IMR-90 (cell line): ENCODE measurements at regions not wholly inside any gene's neighbourhood (a gene's known extent, or its start where the extent isn't known, plus 50 kb on each side); places are given as distances from the start of the nearest gene placed in this dataset.

Experiments used
- ATAC-seq: fragments of 200-7000 bp; cut with Tn5 transposase; 2 replicates; pipeline ENCODE4 v1.9.1; 2020; ENCODE audit warnings: low read depth, mild to moderate bottlenecking, moderate library complexity
- BruUV-seq: library from RNA; stranded (reverse); fragments of 400-500 nt; replicated peaks from 2 replicates; lab custom pipeline; 2021; lab: Mats Ljungman, UMichigan
- CTCF ChIA-PET: fragments of 300-600 bp; formaldehyde crosslinking; extraction: SDS; loops from one replicate; lab custom pipeline; 2021; ENCODE audit warnings: antibody characterized with exemption; lab: Yijun Ruan, JAX
- POLR2A ChIA-PET: fragments of 300-600 bp; sonication (Branson Sonifier 250); formaldehyde crosslinking; loops from one replicate; lab custom pipeline; 2022; ENCODE audit warnings: antibody characterized with exemption; ENCODE audit not compliant: unreplicated experiment; lab: Charles Lee
- DNase-seq: peaks from one replicate; pipeline ENCODE4 v3.0.0; 2013
- H2AFZ ChIP-seq: replicated peaks from 2 replicates; pipeline ENCODE3; 2013; ENCODE audit warnings: low read length, mild to moderate bottlenecking; ENCODE audit not compliant: poor library complexity
- H2AK5ac ChIP-seq: 2 replicates; pipeline ENCODE4 v1.6.1; 2013; ENCODE audit warnings: low read depth, low read length, inconsistent platforms
- H2AK9ac ChIP-seq: replicated peaks from 2 replicates; pipeline ENCODE3; 2013; ENCODE audit warnings: mild to moderate bottlenecking, low read depth, low read length, moderate library complexity; ENCODE audit not compliant: poor library complexity
- H2BK120ac ChIP-seq: 2 replicates; pipeline ENCODE4 v1.6.1; 2013; ENCODE audit warnings: low read depth, low read length, inconsistent platforms
- H2BK15ac ChIP-seq: 3 replicates; pipeline ENCODE4 v1.6.1; 2013; ENCODE audit warnings: low read depth, low read length, inconsistent platforms
- H2BK20ac ChIP-seq: 2 replicates; pipeline ENCODE4 v1.6.1; 2013; ENCODE audit warnings: low read depth, mild to moderate bottlenecking, inconsistent platforms, low read length, moderate library complexity
- H2BK5ac ChIP-seq: 2 replicates; pipeline ENCODE4 v1.6.1; 2013; ENCODE audit warnings: mild to moderate bottlenecking, low read depth, low read length, inconsistent platforms; ENCODE audit not compliant: poor library complexity, severe bottlenecking
- H3K14ac ChIP-seq: replicated peaks from 2 replicates; pipeline ENCODE4 v1.6.1; 2013; ENCODE audit warnings: low read depth, low read length, inconsistent platforms
- H3K18ac ChIP-seq: 2 replicates; pipeline ENCODE4 v1.6.1; 2013; ENCODE audit warnings: low read depth, low read length, control low read depth
- H3K23ac ChIP-seq: 2 replicates; pipeline ENCODE4 v1.6.1; 2013; ENCODE audit warnings: low read depth, low read length, inconsistent platforms
- H3K27ac ChIP-seq: 2 replicates; pipeline ENCODE4 v1.5.1; 2013; ENCODE audit warnings: mild to moderate bottlenecking, control low read depth, low read length; ENCODE audit not compliant: insufficient read depth
- H3K27me3 ChIP-seq: 2 replicates; pipeline ENCODE4 v1.6.1; 2013; ENCODE audit warnings: low read length; ENCODE audit not compliant: control insufficient read depth, insufficient read depth
- H3K36me3 ChIP-seq: 2 replicates; pipeline ENCODE4 v1.6.1; 2013; ENCODE audit warnings: low read length, mixed read lengths; ENCODE audit not compliant: control insufficient read depth, insufficient read depth
- H3K4ac ChIP-seq: 2 replicates; pipeline ENCODE4 v1.6.1; 2013; ENCODE audit warnings: low read depth, low read length, inconsistent platforms
- H3K4me1 ChIP-seq: 2 replicates; pipeline ENCODE4 v1.6.1; 2013; ENCODE audit warnings: low read length, mixed read lengths; ENCODE audit not compliant: control insufficient read depth, insufficient read depth
- H3K4me2 ChIP-seq: 2 replicates; pipeline ENCODE4 v1.6.1; 2013; ENCODE audit warnings: low read depth, mild to moderate bottlenecking, control low read depth, low read length, moderate library complexity
- H3K4me3 ChIP-seq: 2 replicates; pipeline ENCODE4 v1.5.1; 2013; ENCODE audit warnings: low read depth, mild to moderate bottlenecking, control low read depth, low read length, moderate library complexity; ENCODE audit not compliant: insufficient read depth
- H3K56ac ChIP-seq: 2 replicates; pipeline ENCODE4 v1.6.1; 2013; ENCODE audit warnings: low read length, inconsistent platforms; ENCODE audit not compliant: insufficient read depth; ENCODE audit errors: extremely low read depth
- H3K79me1 ChIP-seq, 2 experiments: 2 replicates each; pipeline ENCODE4 v1.6.1; 2013; ENCODE audit warnings: low read length in 2 of 2, inconsistent platforms in 1 of 2, low read depth in 1 of 2
- H3K9ac ChIP-seq: 2 replicates; pipeline ENCODE4 v1.6.1; 2013; ENCODE audit warnings: low read depth, low read length, control low read depth
- H3K9me1 ChIP-seq: 2 replicates; pipeline ENCODE4 v1.6.1; 2013; ENCODE audit warnings: low read length, inconsistent platforms; ENCODE audit not compliant: insufficient read depth
- H3K9me3 ChIP-seq: 2 replicates; pipeline ENCODE4 v1.6.1; 2013; ENCODE audit warnings: low read length; ENCODE audit not compliant: control insufficient read depth, insufficient read depth
- H4K20me1 ChIP-seq: 2 replicates; pipeline ENCODE4 v1.6.1; 2013; ENCODE audit warnings: low read length, inconsistent platforms; ENCODE audit not compliant: insufficient read depth
- H4K5ac ChIP-seq: 2 replicates; pipeline ENCODE4 v1.6.1; 2013; ENCODE audit warnings: mild to moderate bottlenecking, low read depth, low read length, control low read depth
- H4K8ac ChIP-seq, 2 experiments: 2 replicates each; pipeline ENCODE4 v1.6.1; 2013; ENCODE audit warnings: low read depth in 2 of 2, low read length in 2 of 2, control low read depth in 1 of 2, inconsistent platforms in 1 of 2
- H4K91ac ChIP-seq: 2 replicates; pipeline ENCODE4 v1.6.1; 2013; ENCODE audit warnings: low read depth, low read length, inconsistent platforms; ENCODE audit not compliant: insufficient read depth
- BHLHE40 ChIP-seq: fragments of 150-350 bp; IDR thresholded peaks from 2 replicates; pipeline ENCODE4 v1.6.1; 2016; ENCODE audit warnings: mild to moderate bottlenecking, low read depth, low read length
- FOS ChIP-seq: fragments of 150-350 bp; IDR thresholded peaks from 2 replicates; pipeline ENCODE4 v1.6.1; 2016; ENCODE audit warnings: low read depth, low read length
- MAZ ChIP-seq: IDR thresholded peaks from 2 replicates; pipeline ENCODE4 v1.6.1; 2012; ENCODE audit warnings: low read depth, mild to moderate bottlenecking, low read length, improper control_type of control experiment, moderate library complexity, borderline replicate concordance
- NFE2L2 ChIP-seq: fragments of 150-350 bp; IDR thresholded peaks from 2 replicates; pipeline ENCODE4 v1.6.1; 2016; ENCODE audit warnings: low read depth, mild to moderate bottlenecking, low read length
- POLR2A ChIP-seq: IDR thresholded peaks from 2 replicates; pipeline ENCODE4 v1.6.1; 2012; ENCODE audit warnings: mild to moderate bottlenecking, low read depth, low read length
- RFX5 ChIP-seq: IDR thresholded peaks from 2 replicates; pipeline ENCODE4 v1.8.0; 2012; ENCODE audit warnings: low read depth, mild to moderate bottlenecking, low read length, moderate library complexity
- SMC3 ChIP-seq: fragments of 150-350 bp; IDR thresholded peaks from 2 replicates; pipeline ENCODE4 v1.6.1; 2016; ENCODE audit warnings: low read depth, mild to moderate bottlenecking, antibody characterized with exemption, low read length, moderate library complexity
- WGBS, 2 experiments: methylation state at CpG; one replicate each; pipeline versions ENCODE4 v1.1.5 to v1.1.7; 2013; ENCODE audit warnings: missing lambda C conversion rate in 2 of 2; ENCODE audit not compliant: insufficient read length in 1 of 2; ENCODE audit errors: extremely low coverage in 2 of 2; 5-methylcytosine and 5-hydroxymethylcytosine counted together
- dilution Hi-C: fragments of 300-500 bp; cut with HindIII; formaldehyde crosslinking; loops from one replicate; pipeline ENCODE4 v1.14.3; 2018; ENCODE audit warnings: low sequenced_read_pairs; ENCODE audit not compliant: unreplicated experiment
- in situ Hi-C: fragments of 300-500 bp; cut with MboI; formaldehyde crosslinking; loops from 3 replicates; pipeline ENCODE4 v1.14.3; 2019; ENCODE audit warnings: low sequenced_read_pairs, inconsistent platforms, mixed read lengths
- intact Hi-C: fragments of 100-400 bp; cut with micrococcal nuclease; formaldehyde crosslinking; loops from 2 replicates; pipeline ENCODE4 v1.10.0; 2022
- TF ChIP-seq, protein P1 (sequence below): fragments of 150-350 bp; IDR thresholded peaks from 2 replicates; pipeline ENCODE4 v1.6.1; 2016; ENCODE audit warnings: low read depth, mild to moderate bottlenecking, low read length, moderate library complexity, borderline replicate concordance
- TF ChIP-seq, protein P2 (sequence below): conservative IDR thresholded peaks from 2 replicates; pipeline ENCODE4 v1.5.1; 2012; ENCODE audit warnings: mild to moderate bottlenecking, low read depth, low read length, improper control_type of control experiment

DNA sequence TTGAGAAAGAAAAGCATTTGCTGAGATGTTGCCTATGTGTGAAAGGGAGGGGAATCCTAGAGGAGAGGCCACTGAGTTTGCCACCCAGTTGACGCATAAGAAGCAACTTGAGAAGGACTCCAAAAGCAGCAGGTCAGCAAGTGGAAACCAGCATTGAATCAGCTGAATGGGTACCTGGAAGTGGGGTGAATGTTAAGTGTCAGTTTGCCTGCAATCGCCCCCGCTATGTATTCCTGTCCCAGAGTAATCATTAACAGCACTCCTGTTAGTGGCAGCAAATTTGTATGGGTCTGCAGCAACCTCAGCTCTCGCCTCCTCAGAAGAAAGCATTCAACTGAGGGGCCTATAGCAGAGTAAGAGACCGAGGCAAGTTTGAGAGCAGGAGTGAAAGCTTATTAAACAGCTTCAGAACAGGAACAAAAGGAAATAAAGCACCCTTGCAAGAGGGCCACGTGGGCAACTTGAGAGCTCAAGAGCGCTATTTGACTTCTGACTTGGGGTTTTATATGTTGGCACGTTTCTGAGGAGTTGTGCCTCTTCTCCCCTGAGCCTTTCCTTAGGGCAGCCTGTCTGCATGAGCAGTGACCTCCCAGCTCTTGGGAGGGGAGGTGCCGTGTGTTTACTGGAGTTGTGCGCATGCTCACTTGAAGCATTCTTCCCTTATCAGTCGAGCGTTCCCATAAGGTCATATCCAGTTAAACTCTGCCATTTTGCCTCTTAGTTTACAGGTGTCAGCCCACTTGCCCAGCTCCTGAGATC is 122.6 kb upstream of the PHACTR1 start:
- CTCF ChIA-PET, result no interaction called here
- H3K27me3 ChIP-seq, result no peaks in the 10 kb centered on the region
- no peaks in the 10 kb centered on the region for H3K9me1 ChIP-seq
- no peak overlapping the region for H3K4me3 ChIP-seq
- H3K79me1 ChIP-seq, result no peaks in the 10 kb centered on the region
- no peak overlapping the region for H2BK5ac ChIP-seq
- no peak overlapping the region for H3K4me2 ChIP-seq
- TF ChIP-seq, protein P1, sequence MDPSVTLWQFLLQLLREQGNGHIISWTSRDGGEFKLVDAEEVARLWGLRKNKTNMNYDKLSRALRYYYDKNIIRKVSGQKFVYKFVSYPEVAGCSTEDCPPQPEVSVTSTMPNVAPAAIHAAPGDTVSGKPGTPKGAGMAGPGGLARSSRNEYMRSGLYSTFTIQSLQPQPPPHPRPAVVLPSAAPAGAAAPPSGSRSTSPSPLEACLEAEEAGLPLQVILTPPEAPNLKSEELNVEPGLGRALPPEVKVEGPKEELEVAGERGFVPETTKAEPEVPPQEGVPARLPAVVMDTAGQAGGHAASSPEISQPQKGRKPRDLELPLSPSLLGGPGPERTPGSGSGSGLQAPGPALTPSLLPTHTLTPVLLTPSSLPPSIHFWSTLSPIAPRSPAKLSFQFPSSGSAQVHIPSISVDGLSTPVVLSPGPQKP, result no peak
- TF ChIP-seq, protein P2, sequence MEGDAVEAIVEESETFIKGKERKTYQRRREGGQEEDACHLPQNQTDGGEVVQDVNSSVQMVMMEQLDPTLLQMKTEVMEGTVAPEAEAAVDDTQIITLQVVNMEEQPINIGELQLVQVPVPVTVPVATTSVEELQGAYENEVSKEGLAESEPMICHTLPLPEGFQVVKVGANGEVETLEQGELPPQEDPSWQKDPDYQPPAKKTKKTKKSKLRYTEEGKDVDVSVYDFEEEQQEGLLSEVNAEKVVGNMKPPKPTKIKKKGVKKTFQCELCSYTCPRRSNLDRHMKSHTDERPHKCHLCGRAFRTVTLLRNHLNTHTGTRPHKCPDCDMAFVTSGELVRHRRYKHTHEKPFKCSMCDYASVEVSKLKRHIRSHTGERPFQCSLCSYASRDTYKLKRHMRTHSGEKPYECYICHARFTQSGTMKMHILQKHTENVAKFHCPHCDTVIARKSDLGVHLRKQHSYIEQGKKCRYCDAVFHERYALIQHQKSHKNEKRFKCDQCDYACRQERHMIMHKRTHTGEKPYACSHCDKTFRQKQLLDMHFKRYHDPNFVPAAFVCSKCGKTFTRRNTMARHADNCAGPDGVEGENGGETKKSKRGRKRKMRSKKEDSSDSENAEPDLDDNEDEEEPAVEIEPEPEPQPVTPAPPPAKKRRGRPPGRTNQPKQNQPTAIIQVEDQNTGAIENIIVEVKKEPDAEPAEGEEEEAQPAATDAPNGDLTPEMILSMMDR, result no peak
- no peak for TF ChIP-seq SMC3
- no peak for TF ChIP-seq RFX5
- no peak for TF ChIP-seq NFE2L2
- TF ChIP-seq MAZ, result no peak
- TF ChIP-seq POLR2A, result no peak
- no peak for TF ChIP-seq BHLHE40
- TF ChIP-seq FOS, result no peak
- H4K8ac ChIP-seq, result no peak overlapping the region
- no peak overlapping the region for H4K5ac ChIP-seq
- no peak overlapping the region for H3K23ac ChIP-seq
- no peaks in the 10 kb centered on the region for H3K9me3 ChIP-seq
- no peak overlapping the region for H3K56ac ChIP-seq
- H3K4ac ChIP-seq, result 0 out of 2 replicates have a peak overlapping the region, but pooled peaks have one; percentile 39
- POLR2A ChIA-PET, result no interaction called here
- no peaks in the 10 kb centered on the region for H4K20me1 ChIP-seq
- H2AK5ac ChIP-seq, result no peak overlapping the region
- no peak overlapping the region for H3K14ac ChIP-seq
- no peak overlapping the region; the same call in 1 of the 2 replicates for H3K18ac ChIP-seq
- in situ Hi-C loops, result loop anchor here (10.0 kb wide), 1 partner anchor 939 kb away; no protein-coding TSS in a partner anchor
- no peak overlapping the region for H2AFZ ChIP-seq
- ATAC-seq (no peak), DNase-seq (no peak)
- no peak overlapping the region for H2BK120ac ChIP-seq
- H2BK20ac ChIP-seq, result peak overlapping the region; percentile 10; the same call in 1 of the 2 replicates
- no peak overlapping the region for H3K9ac ChIP-seq
- no peak overlapping the region; the same call in 2 of the 3 replicates for H2BK15ac ChIP-seq
- no peak overlapping the region for H4K91ac ChIP-seq
- no peak overlapping the region for H2AK9ac ChIP-seq
- dilution Hi-C loops, result no loop called here
- WGBS, 2 experiments, result 61% methylated on average over 6 of the region's 12 CpGs; no CpG with 5 or more reads in 1 of the 2 experiments
- H3K4me1 ChIP-seq, result peaks cover 5% of the 10 kb centered on the region
- H3K36me3 ChIP-seq, result no peaks in the 10 kb centered on the region
- intact Hi-C loops, result no loop called here
- BruUV-seq, result no TSS peak
- H3K27ac ChIP-seq, result no peak overlapping the region
